NCI-H2196 treated with DMSO at 0.1 percent for 48 hours (cell line): ENCODE measurements at regions not wholly inside any gene's neighbourhood (a gene's known extent, or its start where the extent isn't known, plus 50 kb on each side); places are given as distances from the start of the nearest gene placed in this dataset.

Source experiments
- DNase-seq: peaks from one replicate; lab custom pipeline; 2025; ENCODE audit not compliant: unreplicated experiment; lab: John Stamatoyannopoulos, UW

DNA sequence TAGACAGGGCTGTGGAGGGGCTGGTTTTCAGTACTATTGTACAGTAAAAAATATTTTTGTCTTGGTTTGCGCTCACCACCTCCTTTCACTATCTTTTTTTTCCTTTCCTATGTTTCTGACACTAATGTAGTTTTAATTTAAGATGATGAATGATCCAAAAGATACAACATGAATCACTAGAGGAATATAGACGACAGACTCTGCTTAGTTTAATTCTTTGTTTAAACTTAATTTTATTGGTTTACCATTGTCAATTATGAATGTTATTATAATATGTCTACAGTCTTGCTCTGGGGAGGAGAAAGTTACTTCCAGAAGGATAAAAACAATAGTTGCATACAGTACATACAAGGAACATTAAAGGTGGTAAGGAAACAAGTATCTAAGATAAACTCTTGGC is 682.4 kb upstream of the ADGRL4 start:
- no peak for DNase-seq

DNA sequence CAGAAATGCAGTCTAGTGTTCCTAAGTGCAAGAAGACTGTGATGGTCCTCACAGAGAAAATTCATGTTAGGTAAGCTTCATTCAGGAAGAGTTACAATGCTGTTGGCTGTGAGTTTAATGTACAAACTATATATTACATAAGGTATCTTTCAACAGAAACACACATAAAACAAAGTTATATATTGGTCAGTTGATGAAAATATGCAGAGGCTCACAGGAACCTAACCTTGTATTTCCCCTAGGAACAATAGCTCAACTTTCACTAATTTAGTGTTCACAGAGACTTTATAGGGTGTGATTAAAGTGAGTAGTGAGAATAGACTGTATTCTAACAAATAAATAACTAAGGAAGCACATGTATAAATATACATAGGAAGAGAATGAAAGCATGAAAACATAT is 676.9 kb upstream of the ADGRL4 start:
- no peak for DNase-seq

DNA sequence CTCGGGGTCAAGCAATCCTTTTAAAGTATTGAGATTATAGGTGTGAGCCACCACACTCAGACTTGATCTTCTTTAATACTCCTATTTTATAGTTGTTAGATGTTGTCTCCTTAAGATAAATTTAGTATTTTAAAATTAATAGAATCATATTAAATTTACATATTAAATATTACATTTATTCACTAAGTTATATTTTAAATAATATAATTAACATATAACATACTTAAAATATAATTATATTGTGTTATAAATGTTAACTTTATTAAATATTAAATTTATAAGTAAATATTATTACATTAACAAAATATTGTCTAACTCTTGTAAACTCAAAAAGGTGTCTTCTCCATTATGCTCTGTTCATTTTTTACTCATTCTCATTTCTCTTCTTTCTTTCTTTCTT is 675.9 kb upstream of the ADGRL4 start:
- no peak for DNase-seq

- DNase-seq: no peak
Observed at GRCh38 chr1:79681382-79681781, 674.9 kb upstream of the ADGRL4 start.

GRCh38 chr1:79679916-79680315 is 673.4 kb upstream of the ADGRL4 start:
- no peak for DNase-seq

DNA sequence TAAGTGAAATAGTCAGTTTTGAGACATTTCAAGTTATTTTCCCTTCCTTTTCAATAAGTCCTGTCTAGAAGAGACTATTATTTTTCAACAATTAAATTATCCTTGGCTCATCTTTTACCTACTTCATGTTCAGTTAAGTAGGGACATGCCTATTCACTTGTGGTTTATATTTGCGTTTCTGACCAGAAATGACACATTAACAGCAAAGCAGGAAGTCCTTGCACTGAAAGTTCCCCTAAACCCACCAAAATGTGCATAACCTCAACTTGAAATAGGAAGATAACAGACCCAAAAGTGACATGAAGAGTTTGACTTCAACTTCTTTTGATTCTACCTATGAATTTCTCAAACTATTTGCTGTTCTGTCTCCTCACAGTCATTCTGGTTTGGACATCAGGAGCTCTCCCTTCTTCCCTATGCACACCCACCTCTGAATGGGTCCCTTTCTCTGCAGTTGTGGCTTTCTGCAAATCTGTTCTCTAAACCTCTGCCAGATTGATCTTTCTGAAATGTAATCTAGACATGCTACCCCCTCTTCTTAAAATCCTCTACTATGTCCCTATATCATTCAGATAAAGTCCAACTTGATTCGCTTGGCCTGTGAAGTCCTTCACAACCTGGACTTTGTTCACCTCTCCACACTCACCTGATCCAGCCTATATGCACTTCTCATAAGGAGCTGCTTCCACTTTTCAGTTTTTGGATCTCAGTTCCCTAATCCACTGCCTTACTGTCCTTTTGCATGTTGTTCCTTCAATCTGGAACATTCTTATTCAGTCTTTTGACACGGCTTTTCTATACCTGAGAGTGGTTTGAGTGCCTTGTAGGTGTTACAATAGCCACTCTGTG is 661.5 kb upstream of the ADGRL4 start:
- no peak for DNase-seq

- DNase-seq: no peak
Observed at GRCh38 chr1:79667166-79667565, 660.6 kb upstream of the ADGRL4 start.

GRCh38 chr1:79663916-79664315 is 657.4 kb upstream of the ADGRL4 start:
- no peak for DNase-seq

- DNase-seq: no peak
Observed at GRCh38 chr1:79662596-79662995, 656.1 kb upstream of the ADGRL4 start.

DNA sequence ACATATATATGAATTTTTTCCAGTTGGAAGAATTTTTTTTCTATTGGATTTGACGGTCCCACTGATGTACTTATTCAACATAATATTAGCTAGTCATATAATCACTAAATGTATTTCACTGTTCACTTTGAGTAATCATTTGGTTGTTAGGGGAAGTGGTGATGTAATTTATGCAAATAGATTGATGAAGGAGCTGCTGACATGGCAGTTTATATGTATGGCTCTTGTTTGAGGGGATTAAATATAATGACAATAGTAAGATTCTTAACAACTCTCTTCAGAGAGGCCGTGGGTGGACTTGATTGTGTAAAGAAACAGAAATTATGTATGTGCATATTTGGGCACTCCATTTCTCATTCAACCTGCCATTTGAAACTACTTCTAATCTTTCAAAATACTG is 653.6 kb upstream of the ADGRL4 start:
- no peak for DNase-seq

GRCh38 chr1:79657951-79658658 is 651.6 kb upstream of the ADGRL4 start:
- no peak for DNase-seq

DNA sequence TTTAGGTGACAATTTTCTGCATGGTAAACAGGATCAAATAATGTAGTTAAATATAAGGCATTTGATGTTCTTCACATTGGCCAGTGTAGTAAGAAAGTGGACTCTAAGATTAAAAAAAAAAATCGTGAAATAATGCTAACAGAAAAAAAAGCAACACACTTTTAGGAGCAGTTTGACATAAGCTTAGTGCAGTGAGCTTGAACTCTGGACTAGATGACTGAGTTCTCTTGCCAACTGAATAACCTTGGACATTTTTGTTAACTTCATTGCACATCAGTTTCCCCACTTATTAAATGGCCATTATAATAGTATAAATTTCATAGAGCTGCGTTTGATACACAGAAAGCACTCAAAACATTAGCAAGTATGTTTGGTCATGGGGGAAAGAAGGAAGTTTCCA is 649.3 kb upstream of the ADGRL4 start:
- DNase-seq: no peak

DNA sequence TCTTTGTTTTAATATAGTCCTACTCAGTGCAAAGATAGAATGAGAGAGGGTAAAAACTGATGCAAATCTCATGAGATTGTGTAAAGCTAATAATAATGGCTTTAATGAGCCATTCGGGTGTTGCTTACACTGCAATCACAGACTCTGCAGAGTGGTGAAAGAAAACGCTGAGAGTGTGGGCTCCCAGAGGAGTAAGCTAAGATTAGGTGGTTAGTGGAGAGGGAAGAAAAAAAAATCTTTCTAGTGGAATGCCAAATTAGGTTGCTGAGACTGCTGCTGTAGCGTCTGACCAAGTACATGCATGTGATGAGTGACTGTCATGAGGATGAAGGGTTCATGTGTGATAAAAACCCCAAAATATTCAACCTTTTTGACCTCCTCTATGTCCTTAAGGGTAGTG is 645.9 kb upstream of the ADGRL4 start:
- DNase-seq: no peak

GRCh38 chr1:79648126-79648525 is 641.6 kb upstream of the ADGRL4 start:
- DNase-seq: no peak

GRCh38 chr1:79646880-79647279 is 640.4 kb upstream of the ADGRL4 start:
- DNase-seq: no peak

GRCh38 chr1:79638382-79638781 is 631.9 kb upstream of the ADGRL4 start:
- no peak for DNase-seq

DNA sequence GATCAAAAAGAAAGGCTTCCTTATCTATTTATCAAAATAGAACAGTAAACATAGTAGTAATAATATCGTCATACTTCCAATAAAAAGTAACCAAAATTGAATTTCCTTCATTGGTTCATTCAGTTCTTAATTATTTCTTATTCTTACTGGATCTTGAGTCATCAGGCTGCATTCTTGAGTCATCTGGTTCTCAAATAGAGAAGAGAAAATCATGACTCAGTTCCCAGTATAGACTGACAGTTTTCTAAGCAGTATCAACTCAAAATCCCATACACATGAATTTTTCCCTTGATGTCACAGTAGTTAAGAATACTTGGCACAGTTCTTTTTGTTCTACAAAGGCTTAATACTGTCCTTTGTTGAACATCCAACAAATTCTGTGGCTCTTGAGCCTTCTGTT is 626.9 kb upstream of the ADGRL4 start:
- DNase-seq: no peak

- no peak for DNase-seq
Observed at GRCh38 chr1:79629414-79629813, 622.9 kb upstream of the ADGRL4 start.

- no peak for DNase-seq
Observed at GRCh38 chr1:79617777-79618176, 611.2 kb upstream of the ADGRL4 start.

DNA sequence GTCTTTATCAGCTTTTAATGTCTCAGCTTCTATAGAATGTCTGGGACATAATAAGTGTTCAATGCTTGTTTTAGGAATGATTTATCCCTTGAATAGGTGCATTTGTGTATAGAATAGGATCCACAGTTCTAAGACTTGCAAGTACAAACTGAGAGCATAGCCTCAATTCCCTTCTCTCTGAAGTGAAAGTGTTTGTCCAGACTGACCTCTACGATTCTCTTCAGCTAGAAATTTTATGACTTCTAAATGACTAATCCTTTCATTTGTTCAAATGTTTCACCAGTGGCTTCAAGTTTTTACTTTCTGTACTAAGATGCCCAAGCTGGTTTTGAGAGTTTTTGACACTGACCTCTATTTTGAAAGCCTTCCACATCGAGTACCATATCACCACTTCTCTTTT is 608.2 kb upstream of the ADGRL4 start:
- no peak for DNase-seq

DNA sequence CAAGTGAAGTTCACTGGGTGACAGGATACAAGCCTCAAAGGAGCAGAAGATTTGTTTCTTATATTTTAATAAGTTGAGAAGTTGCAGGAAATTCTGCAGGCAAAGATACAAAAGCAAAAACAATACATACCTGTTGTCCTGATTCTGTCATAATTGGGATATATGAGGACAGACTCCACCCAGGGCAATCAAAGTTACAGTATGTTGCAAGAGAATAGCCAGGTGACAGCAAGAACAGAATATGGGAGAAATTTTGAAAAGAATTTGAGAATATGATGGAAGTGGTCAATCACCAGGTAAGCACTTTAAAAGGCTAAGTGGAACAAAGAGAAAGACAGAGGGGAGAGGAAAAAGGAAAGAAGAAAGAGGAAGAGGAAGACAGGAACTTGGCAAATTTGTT is 607.6 kb upstream of the ADGRL4 start:
- no peak for DNase-seq

DNA sequence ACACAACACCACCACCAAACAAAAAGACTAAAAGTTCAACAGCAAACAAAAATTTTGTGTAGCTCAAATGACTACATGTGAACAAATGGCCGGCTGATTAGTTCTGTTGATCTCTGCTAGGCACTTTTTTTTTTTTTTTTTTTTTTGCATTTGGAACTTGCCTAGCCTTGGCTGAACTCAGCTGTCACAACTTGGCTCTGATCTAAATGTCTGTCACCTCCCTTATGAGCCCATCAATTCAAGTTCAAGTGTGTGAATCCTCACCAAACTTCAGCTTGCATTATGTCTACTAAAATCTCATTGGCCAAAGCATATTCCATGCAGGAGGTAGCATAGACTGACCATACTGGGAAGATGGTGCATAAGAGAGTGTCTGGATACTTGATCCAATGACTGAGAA is 606.5 kb upstream of the ADGRL4 start:
- no peak for DNase-seq
